ENCODE measurements at regions not wholly inside any gene's neighbourhood (a gene's known extent, or its start where the extent isn't known, plus 50 kb on each side); places are given as distances from the start of the nearest gene placed in this dataset.

GRCh38 chr3:76685858-76686257 lies 354.0 kb upstream of the ROBO2 start:
- no peak for DNase-seq (ENCODE audit: low read depth, low spot score)

- no peak for DNase-seq (ENCODE audit: low read depth, low spot score)
Observed at GRCh38 chr3:76687019-76687418, 352.9 kb upstream of the ROBO2 start.

- DNase-seq (ENCODE audit: low read depth, low spot score), result no peak
Observed at GRCh38 chr3:76694063-76694462, 345.8 kb upstream of the ROBO2 start.

GRCh38 chr3:76698136-76698706 lies 341.7 kb upstream of the ROBO2 start:
- no peak for DNase-seq (ENCODE audit: low read depth, low spot score)

- DNase-seq (ENCODE audit: low read depth, low spot score), result no peak
Observed at GRCh38 chr3:76699846-76700245, 340.1 kb upstream of the ROBO2 start.

- no peak for DNase-seq (ENCODE audit: low read depth, low spot score)
Observed at GRCh38 chr3:76700323-76700722, 339.6 kb upstream of the ROBO2 start.

- no peak for DNase-seq (ENCODE audit: low read depth, low spot score)
Observed at GRCh38 chr3:76702676-76703075, 337.2 kb upstream of the ROBO2 start.

- no peak for DNase-seq (ENCODE audit: low read depth, low spot score)
Observed at GRCh38 chr3:76715426-76715825, 324.5 kb upstream of the ROBO2 start.

- DNase-seq (ENCODE audit: low read depth, low spot score), result no peak
Observed at GRCh38 chr3:76723366-76723765, 316.5 kb upstream of the ROBO2 start.

- no peak for DNase-seq (ENCODE audit: low read depth, low spot score)
Observed at GRCh38 chr3:76724075-76724474, 315.8 kb upstream of the ROBO2 start.

GRCh38 chr3:76724706-76725105 lies 315.2 kb upstream of the ROBO2 start:
- no peak for DNase-seq (ENCODE audit: low read depth, low spot score)

GRCh38 chr3:76726034-76726433 lies 313.9 kb upstream of the ROBO2 start:
- no peak for DNase-seq (ENCODE audit: low read depth, low spot score)

- DNase-seq (ENCODE audit: low read depth, low spot score), result no peak
Observed at GRCh38 chr3:76728426-76728825, 311.5 kb upstream of the ROBO2 start.

- no peak for DNase-seq (ENCODE audit: low read depth, low spot score)
Observed at GRCh38 chr3:76731471-76731870, 308.4 kb upstream of the ROBO2 start.

GRCh38 chr3:76733073-76733759 lies 306.7 kb upstream of the ROBO2 start:
- no peak for DNase-seq (ENCODE audit: low read depth, low spot score)

GRCh38 chr3:76735152-76735551 lies 304.7 kb upstream of the ROBO2 start:
- no peak for DNase-seq (ENCODE audit: low read depth, low spot score)

- no peak for DNase-seq (ENCODE audit: low read depth, low spot score)
Observed at GRCh38 chr3:76753599-76753998, 286.3 kb upstream of the ROBO2 start.

GRCh38 chr3:76754247-76754646 lies 285.7 kb upstream of the ROBO2 start:
- DNase-seq (ENCODE audit: low read depth, low spot score), result no peak

- DNase-seq (ENCODE audit: low read depth, low spot score), result no peak
Observed at GRCh38 chr3:76756577-76756976, 283.3 kb upstream of the ROBO2 start.

- DNase-seq (ENCODE audit: low read depth, low spot score), result no peak
Observed at GRCh38 chr3:76760336-76760735, 279.6 kb upstream of the ROBO2 start.

GRCh38 chr3:76765511-76765910 lies 274.4 kb upstream of the ROBO2 start:
- no peak for DNase-seq (ENCODE audit: low read depth, low spot score)

- no peak for DNase-seq (ENCODE audit: low read depth, low spot score)
Observed at GRCh38 chr3:76768912-76769311, 271.0 kb upstream of the ROBO2 start.

GRCh38 chr3:76776927-76777326 lies 263.0 kb upstream of the ROBO2 start:
- DNase-seq (ENCODE audit: low read depth, low spot score), result no peak

- no peak for DNase-seq (ENCODE audit: low read depth, low spot score)
Observed at GRCh38 chr3:76788206-76788605, 251.7 kb upstream of the ROBO2 start.
